SU-DHL-6 (cell line): ENCODE measurements at regions not wholly inside any gene's neighbourhood (a gene's known extent, or its start where the extent isn't known, plus 50 kb on each side); places are given as distances from the start of the nearest gene placed in this dataset.

Experiments
- CTCF ChIP-seq: fragments of 200-600 bp; sonication (generic); IDR thresholded peaks from one replicate; pipeline ENCODE4 v1.5.1; 2017; ENCODE audit warnings: antibody characterized with exemption, mild to moderate bottlenecking, low read length, moderate library complexity; ENCODE audit not compliant: insufficient read depth, poor library complexity, severe bottlenecking
- EZH2phosphoT487 ChIP-seq: fragments of 200-600 bp; sonication (generic), shearing (Covaris generic); conservative IDR thresholded peaks from 2 replicates; pipeline ENCODE4 v1.6.1; 2018; ENCODE audit warnings: mild to moderate bottlenecking, antibody characterized with exemption, low read length, moderate library complexity, mixed read lengths

- TF ChIP-seq CTCF (no peak), EZH2phosphoT487 (no peak)
Measured at GRCh38 chr12:75589801-75590200, 78.4 kb upstream of the KRR1 start.
